B cell (primary cell): ENCODE measurements at regions not wholly inside any gene's neighbourhood (a gene's known extent, or its start where the extent isn't known, plus 50 kb on each side); places are given as distances from the start of the nearest gene placed in this dataset.

ENCODE experiments used
- ATAC-seq: fragments of 200-7000 bp; cut with Tn5 transposase; one replicate; pipeline ENCODE4 v1.10.0; 2021; ENCODE audit warnings: low read depth, mild to moderate bottlenecking, moderate number of reproducible peaks, moderate library complexity
- CTCF ChIA-PET: fragments of 350-600 bp; sonication (Branson Sonifier 250); formaldehyde crosslinking; loops from one replicate; lab custom pipeline; 2021; ENCODE audit warnings: antibody characterized with exemption, inconsistent platforms; lab: Charles Lee
- POLR2A ChIA-PET: fragments of 350-600 bp; sonication (Branson Sonifier 250); formaldehyde crosslinking; loops from one replicate; lab custom pipeline; 2021; ENCODE audit warnings: antibody characterized with exemption; lab: Charles Lee
- DNase-seq: peaks from one replicate; pipeline ENCODE4 v3.0.0; 2013
- H2AFZ ChIP-seq: 2 replicates; pipeline ENCODE4 v1.6.1; 2012; ENCODE audit warnings: mild to moderate bottlenecking, low read depth, low read length; ENCODE audit not compliant: insufficient read depth, poor library complexity, severe bottlenecking
- H3K27ac ChIP-seq, 2 donors: 1 replicate in 1 of 2; 2 replicates in 1 of 2; pipeline ENCODE4 v1.5.1; 2012 to 2013; ENCODE audit warnings: low read length in 2 of 2, mild to moderate bottlenecking in 2 of 2, moderate library complexity in 1 of 2
- H3K27me3 ChIP-seq, 4 experiments: fragments of 200-600 bp in 1 of 4; sonication (generic) in 1 of 4; replicated peaks in 1 of 4; 1 replicate in 2 of 4; 2 replicates in 2 of 4; pipeline versions ENCODE4 v1.6.1 to v1.7.0; 2013 to 2016; ENCODE audit warnings: low read length in 3 of 4, mild to moderate bottlenecking in 2 of 4, mixed read lengths in 1 of 4, moderate library complexity in 1 of 4; ENCODE audit not compliant: insufficient read depth in 4 of 4, control insufficient read depth in 3 of 4; ENCODE audit errors: control extremely low read depth in 1 of 4
- H3K36me3 ChIP-seq, 2 experiments: replicated peaks in 1 of 2; 1 replicate in 1 of 2; 2 replicates in 1 of 2; pipeline versions ENCODE4 v1.6.1 to v1.7.1; 2013; ENCODE audit warnings: low read length in 1 of 2; ENCODE audit not compliant: insufficient read depth in 2 of 2, control insufficient read depth in 1 of 2; ENCODE audit errors: control extremely low read depth in 1 of 2, extremely low read depth in 1 of 2
- H3K4me1 ChIP-seq, 2 donors: fragments of 200-600 bp in 1 of 2; sonication (generic) in 1 of 2; 1 replicate in 1 of 2; 2 replicates in 1 of 2; pipeline versions ENCODE4 v1.5.1 to v1.6.1; 2013 to 2017; ENCODE audit warnings: low read length in 2 of 2; ENCODE audit not compliant: control insufficient read depth in 2 of 2, insufficient read depth in 2 of 2
- H3K4me2 ChIP-seq: replicated peaks from 2 replicates; pipeline ENCODE3; 2012; ENCODE audit warnings: mild to moderate bottlenecking, low read depth, low read length; ENCODE audit not compliant: poor library complexity, severe bottlenecking
- H3K4me3 ChIP-seq, 5 experiments: fragments of 200-600 bp in 1 of 5; sonication (generic) in 1 of 5; 1 replicate in 3 of 5; 2 replicates in 2 of 5; pipeline versions ENCODE4 v1.5.1 to v1.7.0; 2011 to 2016; ENCODE audit warnings: low read length in 4 of 5, mild to moderate bottlenecking in 4 of 5, low read depth in 2 of 5, control low read depth in 1 of 5, moderate library complexity in 1 of 5; ENCODE audit not compliant: insufficient read depth in 1 of 5; ENCODE audit errors: control extremely low read depth in 1 of 5, extremely low read depth in 1 of 5
- H3K79me2 ChIP-seq: fragments of 200-600 bp; sonication (generic); one replicate; pipeline ENCODE4 v1.6.0; 2016; ENCODE audit warnings: low read length; ENCODE audit not compliant: control insufficient read depth, insufficient read depth
- H3K9ac ChIP-seq: fragments of 200-600 bp; sonication (generic); 2 replicates; pipeline ENCODE4 v1.6.1; 2017; ENCODE audit warnings: mild to moderate bottlenecking, low read length, moderate library complexity
- H3K9me3 ChIP-seq, 3 donors: one replicate each; pipeline versions ENCODE4 v1.6.1 to v1.7.1; 2013; ENCODE audit warnings: low read length in 2 of 3; ENCODE audit not compliant: control insufficient read depth in 2 of 3, insufficient read depth in 1 of 3; ENCODE audit errors: control extremely low read depth in 1 of 3
- H4K20me1 ChIP-seq: 2 replicates; pipeline ENCODE4 v1.6.0; 2012; ENCODE audit warnings: mild to moderate bottlenecking, low read length; ENCODE audit not compliant: insufficient read depth, control insufficient read depth, poor library complexity, severe bottlenecking
- H3K27ac Mint-ChIP-seq: one replicate; pipeline ENCODE4 v1.8.0; 2021; ENCODE audit warnings: mixed read lengths
- H3K27me3 Mint-ChIP-seq: one replicate; pipeline ENCODE4 v1.8.0; 2021; ENCODE audit warnings: mixed read lengths
- H3K4me1 Mint-ChIP-seq: one replicate; pipeline ENCODE4 v1.8.0; 2021; ENCODE audit warnings: mixed read lengths
- H3K4me3 Mint-ChIP-seq: one replicate; pipeline ENCODE4 v1.8.0; 2021; ENCODE audit warnings: mixed read lengths
- H3K9me3 Mint-ChIP-seq: one replicate; pipeline ENCODE4 v1.8.0; 2022; ENCODE audit warnings: mixed read lengths; ENCODE audit not compliant: insufficient read depth
- CTCF ChIP-seq: fragments of 200-600 bp; IDR thresholded peaks from one replicate; pipeline ENCODE4 v1.8.0; 2022; ENCODE audit warnings: antibody characterized with exemption, mild to moderate bottlenecking
- EZH2 ChIP-seq: IDR thresholded peaks from 2 replicates; pipeline ENCODE4 v1.6.1; 2012; ENCODE audit warnings: borderline replicate concordance, low read depth, mild to moderate bottlenecking, moderate library complexity, low read length; ENCODE audit not compliant: insufficient read depth, poor library complexity, severe bottlenecking
- WGBS: methylation state at CpG from one replicate; pipeline ENCODE4 v1.1.5; 2013; ENCODE audit warnings: missing lambda C conversion rate; ENCODE audit not compliant: insufficient coverage; 5-methylcytosine and 5-hydroxymethylcytosine counted together
- intact Hi-C: fragments of 100-400 bp; cut with micrococcal nuclease; formaldehyde crosslinking; loops from one replicate; pipeline ENCODE4 v1.10.0; 2022

- Histone ChIP-seq H3K36me3 (no peaks in the 10 kb centered on the region), H3K4me2 (no peak overlapping the region), H3K4me1 (no peaks in the 10 kb centered on the region), H3K4me3 (no peak overlapping the region), H3K9ac (no peak overlapping the region), H3K9me3 (peaks cover 0 to 1% (median 0%) of the 10 kb centered on the region in 3 donors), H3K79me2 (no peaks in the 10 kb centered on the region), H3K27ac (no peak overlapping the region), H4K20me1 (no peaks in the 10 kb centered on the region), H3K27me3 (no peaks in the 10 kb centered on the region), H2AFZ (no peak overlapping the region)
- ChIA-PET CTCF (interaction anchor here (0.8 kb wide), 1 partner anchor 15 kb away, joined by 4 read pairs; no protein-coding TSS in a partner anchor), POLR2A (no interaction called here)
- Mint-ChIP-seq H3K27ac (no peak overlapping the region), H3K27me3 (no peaks in the 10 kb centered on the region), H3K9me3 (no peaks in the 10 kb centered on the region), H3K4me3 (no peak overlapping the region), H3K4me1 (peaks cover 18% of the 10 kb centered on the region)
- WGBS = 100% methylated on average over 4 of the region's 8 CpGs
- TF ChIP-seq EZH2 (no peak), CTCF (no peak)
- no peak for ATAC-seq
- intact Hi-C loops = loop anchor here (5.0 kb wide), 1 partner anchor 41 kb away; no protein-coding TSS in a partner anchor
- no peak for DNase-seq
These were observed 818.3 kb upstream of the ALCAM start for GRCh38 chr3:104548401-104548800.

- Histone ChIP-seq H3K4me3 (no peak overlapping the region), H3K4me2 (no peak overlapping the region), H3K9me3 (peaks cover 0 to 1% (median 0%) of the 10 kb centered on the region in 3 donors), H3K79me2 (no peaks in the 10 kb centered on the region), H3K36me3 (no peaks in the 10 kb centered on the region), H3K4me1 (no peaks in the 10 kb centered on the region), H2AFZ (no peak overlapping the region), H3K27ac (no peak overlapping the region), H3K9ac (no peak overlapping the region), H3K27me3 (no peaks in the 10 kb centered on the region), H4K20me1 (no peaks in the 10 kb centered on the region)
- intact Hi-C loops = loop anchor here (5.0 kb wide), 1 partner anchor 42 kb away; no protein-coding TSS in a partner anchor
- Mint-ChIP-seq H3K27me3 (no peaks in the 10 kb centered on the region), H3K4me3 (no peak overlapping the region), H3K9me3 (no peaks in the 10 kb centered on the region), H3K27ac (no peak overlapping the region), H3K4me1 (peaks cover 17% of the 10 kb centered on the region)
- DNase-seq = no peak
- ChIA-PET POLR2A (no interaction called here), CTCF (interaction anchor here (0.8 kb wide), 1 partner anchor 16 kb away, joined by 4 read pairs; no protein-coding TSS in a partner anchor)
- WGBS = no CpG with 5 or more reads among the region's 4 CpGs
- no peak for ATAC-seq
- TF ChIP-seq EZH2 = no peak
- no peak for TF ChIP-seq CTCF
These were observed 817.5 kb upstream of the ALCAM start for GRCh38 chr3:104549099-104549714.
